Ovary (tissue), 7 donors: ENCODE measurements at regions not wholly inside any gene's neighbourhood (a gene's known extent, or its start where the extent isn't known, plus 50 kb on each side); places are given as distances from the start of the nearest gene placed in this dataset.
"Not testable (repeated sequence)": the region's sequence is repeated elsewhere in the genome, so short reads cannot be mapped to it uniquely, and the experiment has no call there.

Experiments
- DNase-seq, 5 donors: peaks; one replicate each; pipeline ENCODE4 v3.0.0-alpha.2; 2019 to 2020
- H3K27ac ChIP-seq, 2 donors: fragments of 200-600 bp; one replicate each; pipeline versions ENCODE4 v1.5.1 to v1.8.0; 2019 to 2022
- H3K27me3 ChIP-seq: fragments of 200-600 bp; one replicate; pipeline ENCODE4 v1.8.0; 2022
- H3K36me3 ChIP-seq: fragments of 200-600 bp; sonication (generic); one replicate; pipeline ENCODE4 v1.5.1; 2019
- H3K4me1 ChIP-seq: one replicate; pipeline ENCODE4 v1.8.1; 2013; ENCODE audit warnings: mild to moderate bottlenecking, moderate library complexity; ENCODE audit not compliant: insufficient read depth
- H3K4me3 ChIP-seq: fragments of 200-600 bp; sonication (generic); one replicate; pipeline ENCODE4 v1.5.1; 2017
- H3K9me3 ChIP-seq, 2 donors: fragments of 200-600 bp in 1 of 2; sonication (generic) in 1 of 2; one replicate each; pipeline versions ENCODE4 v1.5.1 to v1.8.1; 2013 to 2019; ENCODE audit warnings: mild to moderate bottlenecking in 1 of 2, moderate library complexity in 1 of 2
- EP300 ChIP-seq: sonication (generic); formaldehyde crosslinking; IDR thresholded peaks from one replicate; pipeline ENCODE4 v1.6.1; 2017; ENCODE audit warnings: antibody characterized with exemption
- POLR2A ChIP-seq: fragments of 450-650 bp; IDR thresholded peaks from one replicate; pipeline ENCODE4 v1.6.1; 2017; ENCODE audit warnings: antibody characterized with exemption, mild to moderate bottlenecking, moderate library complexity
- WGBS, 3 donors: extraction: QIAGEN DNeasy Blood & Tissue Kit in 1 of 3; methylation state at CpG; one replicate each; pipeline versions ENCODE4 v1.1.5 to v1.1.7; 2013 to 2017; 5-methylcytosine and 5-hydroxymethylcytosine counted together
- intact Hi-C, 4 donors: fragments of 100-400 bp; cut with DNase I; formaldehyde crosslinking; loops; one replicate each; pipeline versions ENCODE4 v1.11.0 to v1.15.1; 2022 to 2023
- TF ChIP-seq, protein P1 (sequence below), 3 donors: fragments of 450-650 bp in 2 of 3; fragments of 200-600 bp in 1 of 3; IDR thresholded peaks; one replicate each; pipeline versions ENCODE4 v1.5.1 to v1.8.0; 2016 to 2022; ENCODE audit warnings: antibody characterized with exemption in 3 of 3, mild to moderate bottlenecking in 1 of 3
- donor health status: DM: no; HTN: no; CAD: no; lungs with moderate emphysema.
- donor health status: DM: no; HTN: no; CAD: no.
- donor health status: Bipolar disorder and iron deficiency.
- donor health status: DM: no; HTN: no; CAD: no.
- donor health status: DM: yes; HTN: yes; CAD: no.

DNA sequence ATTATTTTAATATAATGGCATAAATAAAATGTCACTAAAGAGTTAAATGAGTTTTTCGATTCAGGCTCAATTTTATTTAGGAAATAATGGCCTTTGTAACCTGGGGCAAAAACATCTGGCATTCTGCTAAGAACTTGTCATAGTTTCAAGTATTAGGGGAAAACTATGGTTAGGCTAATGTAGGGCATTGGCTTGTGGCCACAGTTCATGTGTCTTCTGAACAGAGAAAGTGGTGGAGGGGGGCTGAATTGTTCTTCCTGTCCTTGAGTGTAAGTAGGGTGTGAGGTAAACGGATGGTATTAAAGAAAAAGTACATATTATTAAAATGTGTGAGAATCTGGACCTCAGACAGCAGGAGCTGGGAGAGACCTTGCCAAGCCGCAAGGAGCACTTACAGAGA is 69.1 kb upstream of the KLF14 start:
- Histone ChIP-seq H3K4me1 (peaks cover 3% of the 10 kb centered on the region), H3K27me3 (no peaks in the 10 kb centered on the region), H3K9me3 (no peaks in the 10 kb centered on the region), H3K4me3 (no peak overlapping the region), H3K36me3 (no peaks in the 10 kb centered on the region), H3K27ac (no peak overlapping the region)
- intact Hi-C loops = no loop called here
- 35 to 44% (median 37%) methylated on average over 3 of the region's 3 CpGs for WGBS, 3 donors
- no peak for TF ChIP-seq EP300
- no peak for DNase-seq

DNA sequence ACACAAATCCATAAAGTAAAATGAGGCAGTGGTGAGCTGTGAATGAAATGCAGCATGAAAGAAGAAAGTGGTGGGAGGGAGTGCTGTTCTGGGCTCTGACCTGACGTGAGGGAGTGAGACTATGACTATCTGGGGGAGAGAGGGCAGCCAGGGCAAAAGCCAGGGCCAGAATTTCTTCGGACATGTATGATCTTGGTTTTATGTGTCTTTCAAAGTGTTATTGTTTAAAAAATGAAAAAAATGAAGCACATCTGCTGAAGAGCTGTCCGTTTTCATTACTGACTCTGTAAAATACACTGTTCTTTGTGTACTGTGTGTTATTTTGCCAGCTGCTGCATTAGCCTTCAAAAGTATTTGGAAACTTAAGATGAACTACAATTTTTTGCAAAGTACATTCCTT is 70.2 kb upstream of the KLF14 start:
- Histone ChIP-seq H3K27ac (no peak overlapping the region), H3K4me1 (peaks cover 3% of the 10 kb centered on the region), H3K27me3 (no peaks in the 10 kb centered on the region), H3K9me3 (no peaks in the 10 kb centered on the region), H3K4me3 (no peak overlapping the region), H3K36me3 (no peaks in the 10 kb centered on the region)
- DNase-seq = no peak
- TF ChIP-seq, protein P1, sequence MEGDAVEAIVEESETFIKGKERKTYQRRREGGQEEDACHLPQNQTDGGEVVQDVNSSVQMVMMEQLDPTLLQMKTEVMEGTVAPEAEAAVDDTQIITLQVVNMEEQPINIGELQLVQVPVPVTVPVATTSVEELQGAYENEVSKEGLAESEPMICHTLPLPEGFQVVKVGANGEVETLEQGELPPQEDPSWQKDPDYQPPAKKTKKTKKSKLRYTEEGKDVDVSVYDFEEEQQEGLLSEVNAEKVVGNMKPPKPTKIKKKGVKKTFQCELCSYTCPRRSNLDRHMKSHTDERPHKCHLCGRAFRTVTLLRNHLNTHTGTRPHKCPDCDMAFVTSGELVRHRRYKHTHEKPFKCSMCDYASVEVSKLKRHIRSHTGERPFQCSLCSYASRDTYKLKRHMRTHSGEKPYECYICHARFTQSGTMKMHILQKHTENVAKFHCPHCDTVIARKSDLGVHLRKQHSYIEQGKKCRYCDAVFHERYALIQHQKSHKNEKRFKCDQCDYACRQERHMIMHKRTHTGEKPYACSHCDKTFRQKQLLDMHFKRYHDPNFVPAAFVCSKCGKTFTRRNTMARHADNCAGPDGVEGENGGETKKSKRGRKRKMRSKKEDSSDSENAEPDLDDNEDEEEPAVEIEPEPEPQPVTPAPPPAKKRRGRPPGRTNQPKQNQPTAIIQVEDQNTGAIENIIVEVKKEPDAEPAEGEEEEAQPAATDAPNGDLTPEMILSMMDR (IDR thresholded peaks at IDR 0.05) = no peak
- no peak for TF ChIP-seq POLR2A
- no peak for TF ChIP-seq EP300
- intact Hi-C loops = no loop called here
- 6 to 11% (median 9%) methylated on average over 3 of the region's 3 CpGs for WGBS, 3 donors

DNA sequence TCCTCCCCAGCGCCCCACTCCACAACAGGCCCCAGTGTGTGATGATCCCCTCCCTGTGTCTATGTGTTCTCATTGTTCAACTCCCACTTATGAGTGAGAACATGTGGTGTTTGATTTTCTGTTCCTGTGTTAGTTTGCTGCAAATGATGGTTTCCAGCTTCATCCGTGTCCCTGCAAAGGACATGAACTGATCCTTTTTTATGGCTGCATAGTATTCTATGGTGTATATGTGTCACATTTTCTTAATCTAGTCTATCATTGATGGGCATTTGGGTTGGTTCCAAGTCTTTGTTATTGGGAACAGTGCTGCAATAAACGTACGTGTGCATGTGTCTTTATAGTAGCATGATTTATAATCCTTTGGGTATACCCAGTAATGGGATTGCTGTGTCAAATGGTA is 78.8 kb upstream of the KLF14 start:
- H3K4me1 ChIP-seq, H3K27ac ChIP-seq, H3K27me3 ChIP-seq, DNase-seq, intact Hi-C loops, H3K4me3 ChIP-seq, H3K36me3 ChIP-seq, H3K9me3 ChIP-seq: not testable (repeated sequence)
- WGBS, 3 donors = 85 to 93% (median 92%) methylated on average over 4 of the region's 4 CpGs

DNA sequence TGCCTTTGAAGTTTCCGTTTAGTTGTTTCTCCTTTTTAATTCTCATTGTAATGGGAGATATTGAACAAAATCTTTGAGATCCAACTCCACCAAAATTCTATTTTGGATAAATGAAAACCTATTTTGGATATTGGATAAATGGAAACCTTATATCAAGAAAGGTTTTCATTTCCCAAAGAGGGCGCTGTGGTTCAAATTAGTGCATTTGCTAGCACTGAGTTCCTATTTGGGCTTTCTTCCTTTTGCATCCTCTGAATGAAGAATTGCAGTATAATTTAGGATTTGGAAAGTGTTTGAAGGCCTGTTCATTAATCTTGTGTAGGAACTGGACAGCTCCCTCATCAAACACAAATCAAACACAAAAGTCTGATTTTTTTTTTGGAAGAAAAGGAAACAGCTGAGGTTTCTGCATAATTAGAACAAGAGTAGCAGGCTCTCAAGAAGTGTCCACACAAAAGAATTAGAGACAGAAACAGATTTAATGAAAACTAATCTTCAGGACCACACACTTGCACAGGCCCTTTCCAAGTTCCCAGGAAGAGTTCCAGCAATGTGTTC is 80.8 kb upstream of the KLF14 start:
- intact Hi-C loops = no loop called here
- H3K36me3 ChIP-seq = no peaks in the 10 kb centered on the region
- no peak overlapping the region for H3K4me3 ChIP-seq
- WGBS, 3 donors = 35 to 53% (median 51%) methylated on average over 2 of the region's 2 CpGs
- no peak overlapping the region for H3K27ac ChIP-seq
- no peaks in the 10 kb centered on the region for H3K9me3 ChIP-seq
- TF ChIP-seq POLR2A (no peak), EP300 (no peak)
- TF ChIP-seq, protein P1 (IDR thresholded peaks at IDR 0.05) = no peak
- no peak for DNase-seq
- no peaks in the 10 kb centered on the region for H3K4me1 ChIP-seq
- H3K27me3 ChIP-seq = no peaks in the 10 kb centered on the region

DNA sequence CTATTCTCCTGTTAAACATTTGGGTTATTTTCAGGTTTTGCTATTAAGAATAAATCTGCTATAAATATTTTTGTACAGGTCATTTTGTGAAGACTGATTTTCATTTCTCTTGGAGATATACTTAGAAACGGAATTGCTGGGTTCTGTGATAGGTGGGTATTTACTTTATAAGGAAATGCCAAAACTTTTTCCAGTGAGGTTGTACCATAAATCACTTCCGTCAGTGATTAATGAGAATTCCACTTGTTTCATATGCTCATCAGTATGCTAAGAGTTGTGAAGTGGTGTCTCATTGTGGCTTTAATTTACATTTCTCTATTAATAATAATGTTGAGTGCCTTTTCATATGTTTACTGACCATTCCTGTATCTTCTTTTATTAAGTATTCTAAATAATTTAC is 84.0 kb upstream of the KLF14 start:
- intact Hi-C loops = no loop called here
- no peak overlapping the region for H3K27ac ChIP-seq
- 72 to 81% (median 76%) methylated on average over 2 of the region's 2 CpGs for WGBS, 3 donors

More for the DNA sequence above, 84.0 kb upstream of the KLF14 start:
- TF ChIP-seq, protein P1 (IDR thresholded peaks at IDR 0.05) = no peak
- no peak for TF ChIP-seq POLR2A
- H3K36me3 ChIP-seq = no peaks in the 10 kb centered on the region
- DNase-seq = no peak
- no peak overlapping the region for H3K4me3 ChIP-seq
- H3K27me3 ChIP-seq = no peaks in the 10 kb centered on the region
- no peaks in the 10 kb centered on the region for H3K4me1 ChIP-seq
- H3K9me3 ChIP-seq = no peaks in the 10 kb centered on the region
